Natural killer cell (primary cell): ENCODE measurements at regions not wholly inside any gene's neighbourhood (a gene's known extent, or its start where the extent isn't known, plus 50 kb on each side); places are given as distances from the start of the nearest gene placed in this dataset.
A peak's percentile ranks its signal among the peaks of the same experiment; 100 is the strongest.
"Not testable (repeated sequence)": the region's sequence is repeated elsewhere in the genome, so short reads cannot be mapped to it uniquely, and the experiment has no call there.

ENCODE experiments used
- ATAC-seq, 3 donors: fragments of 150-1000 bp in 2 of 3; fragments of 200-7000 bp in 1 of 3; cut with Tn5 transposase; 1 replicate in 1 of 3; 2 replicates in 2 of 3; pipeline ENCODE4 v1.10.0; 2021; ENCODE audit warnings: mild to moderate bottlenecking in 2 of 3, moderate library complexity in 2 of 3
- DNase-seq, 2 donors: peaks; one replicate each; pipeline versions ENCODE4 v3.0.0 to v3.0.0-alpha.2; 2013 to 2021; ENCODE audit warnings: mixed read lengths in 1 of 2
- H3K27ac ChIP-seq: one replicate; pipeline ENCODE4 v1.5.1; 2013; ENCODE audit warnings: mild to moderate bottlenecking, low read length
- H3K27me3 ChIP-seq: one replicate; pipeline ENCODE4 v1.6.1; 2013; ENCODE audit warnings: low read length; ENCODE audit not compliant: control insufficient read depth, insufficient read depth
- H3K36me3 ChIP-seq: one replicate; pipeline ENCODE4 v1.6.1; 2013; ENCODE audit warnings: low read length; ENCODE audit not compliant: control insufficient read depth, insufficient read depth
- H3K4me1 ChIP-seq: one replicate; pipeline ENCODE4 v1.6.1; 2013; ENCODE audit warnings: low read length; ENCODE audit not compliant: control insufficient read depth, insufficient read depth
- H3K4me3 ChIP-seq: one replicate; pipeline ENCODE4 v1.5.1; 2013; ENCODE audit warnings: low read length
- H3K9me3 ChIP-seq: one replicate; pipeline ENCODE4 v1.6.1; 2013; ENCODE audit warnings: low read length; ENCODE audit not compliant: control insufficient read depth, insufficient read depth
- H3K27ac Mint-ChIP-seq, 2 donors: one replicate each; pipeline ENCODE4 v1.8.0; 2022; ENCODE audit warnings: mild to moderate bottlenecking in 2 of 2, mixed read lengths in 2 of 2, moderate library complexity in 1 of 2
- H3K27me3 Mint-ChIP-seq, 2 donors: one replicate each; pipeline ENCODE4 v1.8.0; 2022; ENCODE audit warnings: low read depth in 2 of 2, mixed read lengths in 2 of 2
- H3K36me3 Mint-ChIP-seq: one replicate; pipeline ENCODE4 v1.8.0; 2022; ENCODE audit warnings: mixed read lengths
- H3K4me1 Mint-ChIP-seq, 2 donors: one replicate each; pipeline ENCODE4 v1.8.0; 2022; ENCODE audit warnings: mixed read lengths in 2 of 2
- H3K4me3 Mint-ChIP-seq: one replicate; pipeline ENCODE4 v1.8.0; 2022; ENCODE audit warnings: mild to moderate bottlenecking, moderate library complexity, mixed read lengths
- H3K9me3 Mint-ChIP-seq, 2 donors: one replicate each; pipeline ENCODE4 v1.8.0; 2022; ENCODE audit warnings: mixed read lengths in 2 of 2
- WGBS: methylation state at CpG from one replicate; pipeline ENCODE4 v1.1.7; 2013; ENCODE audit warnings: missing lambda C conversion rate; ENCODE audit not compliant: insufficient coverage; 5-methylcytosine and 5-hydroxymethylcytosine counted together
- intact Hi-C: fragments of 100-400 bp; cut with micrococcal nuclease; formaldehyde crosslinking; loops from one replicate; pipeline ENCODE4 v1.14.2; 2022
- TF ChIP-seq, protein P1 (sequence below): fragments of 200-600 bp; IDR thresholded peaks from one replicate; pipeline ENCODE4 v1.8.0; 2022; ENCODE audit warnings: antibody characterized with exemption

DNA sequence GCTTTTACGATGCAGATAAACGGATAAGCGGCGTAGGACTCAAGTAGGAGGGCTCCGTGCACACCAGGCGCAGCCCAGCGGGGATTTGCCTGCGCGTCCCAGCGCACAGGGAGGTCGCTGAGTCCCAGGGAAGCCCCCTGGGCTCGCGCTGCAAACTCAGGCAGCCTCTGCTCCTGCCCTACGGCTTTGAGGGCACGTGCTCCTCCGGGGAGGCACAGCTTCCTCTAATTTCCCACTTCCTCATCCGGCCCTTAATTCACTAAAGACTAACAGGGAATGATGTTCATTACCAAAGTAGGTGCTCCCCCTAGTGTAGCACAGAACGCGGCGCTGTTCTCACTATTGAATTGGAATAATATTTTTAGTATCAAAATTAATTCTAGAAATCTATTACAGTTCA is 825.4 kb downstream of the KCNJ18 start:
- no peak overlapping the region for H3K27ac Mint-ChIP-seq
- intact Hi-C loops = no loop called here
- ATAC-seq (no peak), DNase-seq (no peak)
- no peaks in the 10 kb centered on the region for H3K27me3 ChIP-seq
- H3K9me3 ChIP-seq = peaks cover 29% of the 10 kb centered on the region
- no peak overlapping the region for H3K27ac ChIP-seq
- WGBS = 58% methylated on average over 17 of the region's 20 CpGs
- no peaks in the 10 kb centered on the region for H3K36me3 Mint-ChIP-seq
- H3K4me3 ChIP-seq = no peak overlapping the region
- peaks cover 2 to 5% of the 10 kb centered on the region in 2 donors for H3K9me3 Mint-ChIP-seq
- no peaks in the 10 kb centered on the region for H3K27me3 Mint-ChIP-seq
- H3K4me3 Mint-ChIP-seq = no peak overlapping the region
- no peaks in the 10 kb centered on the region for H3K4me1 Mint-ChIP-seq
- TF ChIP-seq, protein P1, sequence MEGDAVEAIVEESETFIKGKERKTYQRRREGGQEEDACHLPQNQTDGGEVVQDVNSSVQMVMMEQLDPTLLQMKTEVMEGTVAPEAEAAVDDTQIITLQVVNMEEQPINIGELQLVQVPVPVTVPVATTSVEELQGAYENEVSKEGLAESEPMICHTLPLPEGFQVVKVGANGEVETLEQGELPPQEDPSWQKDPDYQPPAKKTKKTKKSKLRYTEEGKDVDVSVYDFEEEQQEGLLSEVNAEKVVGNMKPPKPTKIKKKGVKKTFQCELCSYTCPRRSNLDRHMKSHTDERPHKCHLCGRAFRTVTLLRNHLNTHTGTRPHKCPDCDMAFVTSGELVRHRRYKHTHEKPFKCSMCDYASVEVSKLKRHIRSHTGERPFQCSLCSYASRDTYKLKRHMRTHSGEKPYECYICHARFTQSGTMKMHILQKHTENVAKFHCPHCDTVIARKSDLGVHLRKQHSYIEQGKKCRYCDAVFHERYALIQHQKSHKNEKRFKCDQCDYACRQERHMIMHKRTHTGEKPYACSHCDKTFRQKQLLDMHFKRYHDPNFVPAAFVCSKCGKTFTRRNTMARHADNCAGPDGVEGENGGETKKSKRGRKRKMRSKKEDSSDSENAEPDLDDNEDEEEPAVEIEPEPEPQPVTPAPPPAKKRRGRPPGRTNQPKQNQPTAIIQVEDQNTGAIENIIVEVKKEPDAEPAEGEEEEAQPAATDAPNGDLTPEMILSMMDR = no peak
- no peaks in the 10 kb centered on the region for H3K36me3 ChIP-seq
- no peaks in the 10 kb centered on the region for H3K4me1 ChIP-seq

DNA sequence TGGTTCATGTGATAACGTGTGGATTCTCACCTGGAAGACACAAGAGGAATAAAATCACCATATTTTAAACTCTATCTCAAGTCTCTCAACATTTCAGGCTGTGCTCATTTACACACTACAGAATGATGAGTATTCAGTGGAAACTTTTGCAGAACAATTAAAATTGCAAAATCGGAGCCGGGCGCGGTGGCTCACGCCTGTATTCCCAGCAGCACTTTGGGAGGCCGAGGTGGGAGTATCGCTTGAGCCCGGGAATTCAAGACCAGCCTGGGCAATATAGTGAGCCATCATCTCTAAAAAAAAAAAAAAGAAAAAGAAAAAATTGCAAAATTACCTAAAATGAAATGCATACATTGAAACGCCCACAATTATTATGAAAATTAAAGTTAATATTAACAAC is 825.9 kb downstream of the KCNJ18 start:
- no peaks in the 10 kb centered on the region for H3K4me1 Mint-ChIP-seq

DNA sequence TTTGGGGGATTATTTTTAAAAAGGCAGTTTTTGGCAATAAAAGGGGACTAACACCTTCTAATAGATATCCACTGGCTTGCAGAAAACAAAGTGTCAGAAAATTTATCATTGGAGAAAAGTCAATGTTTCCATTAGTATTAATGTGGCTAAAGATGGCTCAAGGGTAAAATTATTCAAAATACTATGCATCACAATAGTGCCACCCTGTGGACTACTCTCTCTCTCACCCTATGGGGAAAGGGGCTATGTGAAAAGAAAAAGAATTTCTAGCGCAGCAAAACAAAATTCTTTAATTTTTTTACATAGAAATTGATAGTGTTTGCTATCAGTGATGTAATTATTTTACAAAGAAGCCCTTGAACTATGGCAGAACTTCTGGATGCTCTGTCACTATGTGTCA is 856.5 kb downstream of the KCNJ18 start:
- not testable (repeated sequence) for H3K27ac ChIP-seq

More for the DNA sequence above, 825.9 kb downstream of the KCNJ18 start:
- H3K36me3 Mint-ChIP-seq = no peaks in the 10 kb centered on the region
- Histone ChIP-seq H3K9me3 (peaks cover 24% of the 10 kb centered on the region), H3K36me3 (no peaks in the 10 kb centered on the region), H3K27me3 (no peaks in the 10 kb centered on the region), H3K4me3 (no peak overlapping the region), H3K27ac (no peak overlapping the region), H3K4me1 (no peaks in the 10 kb centered on the region)
- intact Hi-C loops = no loop called here
- H3K4me3 Mint-ChIP-seq = no peak overlapping the region
- 87% methylated on average over 9 of the region's 10 CpGs for WGBS
- peaks cover 2 to 5% of the 10 kb centered on the region in 2 donors for H3K9me3 Mint-ChIP-seq
- H3K27ac Mint-ChIP-seq = no peak overlapping the region
- no peaks in the 10 kb centered on the region for H3K27me3 Mint-ChIP-seq
- TF ChIP-seq, protein P1 = no peak
- no peak for ATAC-seq
- DNase-seq = no peak

DNA sequence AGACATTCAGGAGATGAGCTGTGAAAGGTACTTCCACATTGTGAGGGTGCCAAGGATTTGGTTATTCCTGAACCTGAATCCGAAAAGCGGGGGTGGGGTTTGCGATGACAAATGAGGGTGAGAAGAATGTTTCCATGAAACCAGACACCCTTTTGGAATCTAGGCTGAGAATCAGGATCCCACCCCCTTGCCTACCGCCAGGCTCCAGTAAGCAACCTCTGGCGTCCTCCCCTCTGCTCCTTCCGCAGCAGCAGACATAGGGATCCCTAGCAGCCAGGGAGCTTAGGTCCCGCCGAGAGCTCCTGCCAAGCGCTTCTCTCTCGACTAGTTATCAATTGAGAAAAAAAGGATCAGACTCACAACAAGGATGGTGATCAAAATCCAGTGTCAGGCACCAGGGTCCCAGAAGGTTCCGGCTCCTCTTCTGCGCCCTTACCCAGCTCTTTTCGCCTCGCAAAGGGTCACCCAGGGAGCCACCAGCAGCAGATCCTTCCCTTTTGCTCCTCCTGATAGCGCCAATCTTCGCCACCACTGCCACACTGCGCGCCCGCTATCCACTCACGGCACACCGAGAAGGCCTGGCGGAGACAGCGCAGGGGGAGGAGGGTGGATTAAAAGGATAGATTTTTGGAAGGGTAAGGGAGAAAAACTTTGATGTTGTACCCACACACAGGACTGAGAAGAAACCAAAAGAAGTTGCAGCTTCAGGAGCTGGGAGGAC is 859.5 kb downstream of the KCNJ18 start:
- 64% methylated on average over 22 of the region's 23 CpGs for WGBS
- intact Hi-C loops = not testable (repeated sequence)

More for the DNA sequence above, 856.5 kb downstream of the KCNJ18 start:
- H3K27ac Mint-ChIP-seq, H3K27me3 Mint-ChIP-seq, intact Hi-C loops, H3K4me3 Mint-ChIP-seq, H3K36me3 Mint-ChIP-seq, H3K9me3 ChIP-seq, H3K27me3 ChIP-seq, DNase-seq, H3K4me3 ChIP-seq, H3K36me3 ChIP-seq, H3K4me1 Mint-ChIP-seq, H3K4me1 ChIP-seq: not testable (repeated sequence)
- WGBS = no CpG with 5 or more reads among the region's 1 CpG
- peak in 2 of 3 donors; percentile 57 to 67 for ATAC-seq
- H3K9me3 Mint-ChIP-seq = peaks cover 0 to 12% of the 10 kb centered on the region in 2 donors

More for the DNA sequence above, 859.5 kb downstream of the KCNJ18 start:
- H3K9me3 ChIP-seq, H3K4me3 ChIP-seq, DNase-seq, H3K4me1 Mint-ChIP-seq, H3K36me3 Mint-ChIP-seq, H3K27me3 ChIP-seq, H3K36me3 ChIP-seq, H3K27ac Mint-ChIP-seq, H3K4me1 ChIP-seq, H3K27ac ChIP-seq, ATAC-seq, H3K4me3 Mint-ChIP-seq, H3K27me3 Mint-ChIP-seq: not testable (repeated sequence)
- peaks cover 2 to 11% of the 10 kb centered on the region in 2 donors for H3K9me3 Mint-ChIP-seq
